ENCODE measurements at regions not wholly inside any gene's neighbourhood (a gene's known extent, or its start where the extent isn't known, plus 50 kb on each side); places are given as distances from the start of the nearest gene placed in this dataset.

DNA sequence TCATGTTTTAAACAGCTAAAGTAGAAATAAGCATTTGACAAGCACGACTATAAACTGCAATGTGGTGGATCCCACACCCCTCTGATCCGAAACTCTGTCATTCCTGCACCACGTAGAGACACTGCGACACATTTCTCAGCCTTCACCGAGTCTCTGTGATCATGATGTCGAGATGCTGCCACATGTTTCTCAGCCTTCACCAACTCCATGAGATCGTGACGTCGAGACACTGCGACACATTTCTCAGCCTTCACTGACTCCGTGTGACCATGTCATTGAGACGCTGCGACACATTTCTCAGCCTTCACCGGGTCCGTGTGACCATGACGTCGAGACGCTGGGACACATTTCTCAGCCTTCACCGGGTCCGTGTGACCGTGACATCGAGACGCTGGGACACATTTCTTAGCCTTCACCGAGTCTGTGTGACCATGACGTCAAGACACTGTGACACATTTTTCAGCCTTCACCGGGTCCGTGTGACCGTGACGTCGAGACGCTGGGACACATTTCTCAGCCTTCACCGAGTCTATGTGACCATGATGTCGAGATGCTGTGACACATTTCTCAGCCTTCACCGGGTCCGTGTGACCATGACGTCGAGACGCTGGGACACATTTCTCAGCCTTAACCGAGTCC lies 143.0 kb downstream of the TTLL2 start:
- Histone ChIP-seq H3K27me3 (ENCODE audit: control insufficient read depth, insufficient read depth, low read length) (no peaks in the 10 kb centered on the region), H3K36me3 (ENCODE audit: control insufficient read depth, insufficient read depth, low read length) (no peaks in the 10 kb centered on the region), H3K4me3 (ENCODE audit: low read depth, low read length) (no peak overlapping the region)
- no peak for DNase-seq (ENCODE audit: low read depth)
- ChIA-PET CTCF (no interaction called here), POLR2A (no interaction called here)
- TF ChIP-seq, protein P1, sequence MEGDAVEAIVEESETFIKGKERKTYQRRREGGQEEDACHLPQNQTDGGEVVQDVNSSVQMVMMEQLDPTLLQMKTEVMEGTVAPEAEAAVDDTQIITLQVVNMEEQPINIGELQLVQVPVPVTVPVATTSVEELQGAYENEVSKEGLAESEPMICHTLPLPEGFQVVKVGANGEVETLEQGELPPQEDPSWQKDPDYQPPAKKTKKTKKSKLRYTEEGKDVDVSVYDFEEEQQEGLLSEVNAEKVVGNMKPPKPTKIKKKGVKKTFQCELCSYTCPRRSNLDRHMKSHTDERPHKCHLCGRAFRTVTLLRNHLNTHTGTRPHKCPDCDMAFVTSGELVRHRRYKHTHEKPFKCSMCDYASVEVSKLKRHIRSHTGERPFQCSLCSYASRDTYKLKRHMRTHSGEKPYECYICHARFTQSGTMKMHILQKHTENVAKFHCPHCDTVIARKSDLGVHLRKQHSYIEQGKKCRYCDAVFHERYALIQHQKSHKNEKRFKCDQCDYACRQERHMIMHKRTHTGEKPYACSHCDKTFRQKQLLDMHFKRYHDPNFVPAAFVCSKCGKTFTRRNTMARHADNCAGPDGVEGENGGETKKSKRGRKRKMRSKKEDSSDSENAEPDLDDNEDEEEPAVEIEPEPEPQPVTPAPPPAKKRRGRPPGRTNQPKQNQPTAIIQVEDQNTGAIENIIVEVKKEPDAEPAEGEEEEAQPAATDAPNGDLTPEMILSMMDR (IDR thresholded peaks at IDR 0.05; ENCODE audit: insufficient read depth, low read depth, low read length) = no peak

DNA sequence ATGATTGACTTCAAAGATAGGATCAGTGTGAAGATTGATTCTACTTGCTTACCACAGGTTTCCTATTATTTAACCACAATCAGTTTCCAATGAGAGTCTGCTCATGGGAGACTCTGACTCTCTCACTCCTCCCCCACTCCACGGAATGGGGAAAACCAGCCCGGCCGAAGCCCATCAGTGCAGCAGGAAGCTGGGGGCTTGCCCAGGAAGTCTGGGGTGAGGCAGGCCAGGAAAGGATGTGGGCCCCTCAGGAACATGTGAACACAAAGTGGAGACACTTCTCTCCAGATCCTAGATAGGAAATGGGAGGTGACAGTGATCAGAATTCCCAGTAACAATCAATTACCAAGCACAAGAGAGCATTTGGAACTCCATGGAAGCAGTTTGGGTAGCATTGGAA lies 144.2 kb downstream of the TTLL2 start:
- TF ChIP-seq, protein P1 (IDR thresholded peaks at IDR 0.05; ENCODE audit: insufficient read depth, low read depth, low read length) = no peak
- ChIA-PET CTCF (no interaction called here), POLR2A (no interaction called here)
- DNase-seq (ENCODE audit: low read depth) = no peak
- Histone ChIP-seq H3K36me3 (ENCODE audit: control insufficient read depth, insufficient read depth, low read length) (no peaks in the 10 kb centered on the region), H3K4me3 (ENCODE audit: low read depth, low read length) (no peak overlapping the region), H3K27me3 (ENCODE audit: control insufficient read depth, insufficient read depth, low read length) (no peaks in the 10 kb centered on the region)

DNA sequence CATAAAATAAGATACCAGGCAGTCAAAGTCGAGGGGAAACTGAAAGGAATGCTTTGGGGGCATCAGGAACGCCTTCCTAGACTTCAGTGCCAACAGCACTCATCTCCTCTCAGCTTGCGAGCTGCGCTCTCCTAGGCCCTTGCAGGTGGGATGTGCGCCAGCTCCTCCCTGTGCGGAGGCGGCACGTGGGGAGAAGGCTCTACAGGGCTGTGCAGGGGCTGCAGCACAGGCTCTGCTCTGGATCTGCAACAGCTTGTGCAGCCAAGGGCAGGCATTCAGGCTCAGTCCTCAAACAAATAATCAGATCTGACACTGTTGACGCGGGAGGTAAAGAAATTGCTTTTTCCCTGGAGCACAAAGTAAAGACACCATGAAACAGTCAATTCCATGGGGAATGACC lies 144.8 kb downstream of the TTLL2 start:
- H3K4me3 ChIP-seq (ENCODE audit: low read depth, low read length) = no peak overlapping the region
- ChIA-PET CTCF (no interaction called here), POLR2A (no interaction called here)
- no peaks in the 10 kb centered on the region for H3K27me3 ChIP-seq (ENCODE audit: control insufficient read depth, insufficient read depth, low read length)
- TF ChIP-seq, protein P1 (IDR thresholded peaks at IDR 0.05; ENCODE audit: insufficient read depth, low read depth, low read length) = no peak
- no peaks in the 10 kb centered on the region for H3K36me3 ChIP-seq (ENCODE audit: control insufficient read depth, insufficient read depth, low read length)
- DNase-seq (ENCODE audit: low read depth) = no peak

DNA sequence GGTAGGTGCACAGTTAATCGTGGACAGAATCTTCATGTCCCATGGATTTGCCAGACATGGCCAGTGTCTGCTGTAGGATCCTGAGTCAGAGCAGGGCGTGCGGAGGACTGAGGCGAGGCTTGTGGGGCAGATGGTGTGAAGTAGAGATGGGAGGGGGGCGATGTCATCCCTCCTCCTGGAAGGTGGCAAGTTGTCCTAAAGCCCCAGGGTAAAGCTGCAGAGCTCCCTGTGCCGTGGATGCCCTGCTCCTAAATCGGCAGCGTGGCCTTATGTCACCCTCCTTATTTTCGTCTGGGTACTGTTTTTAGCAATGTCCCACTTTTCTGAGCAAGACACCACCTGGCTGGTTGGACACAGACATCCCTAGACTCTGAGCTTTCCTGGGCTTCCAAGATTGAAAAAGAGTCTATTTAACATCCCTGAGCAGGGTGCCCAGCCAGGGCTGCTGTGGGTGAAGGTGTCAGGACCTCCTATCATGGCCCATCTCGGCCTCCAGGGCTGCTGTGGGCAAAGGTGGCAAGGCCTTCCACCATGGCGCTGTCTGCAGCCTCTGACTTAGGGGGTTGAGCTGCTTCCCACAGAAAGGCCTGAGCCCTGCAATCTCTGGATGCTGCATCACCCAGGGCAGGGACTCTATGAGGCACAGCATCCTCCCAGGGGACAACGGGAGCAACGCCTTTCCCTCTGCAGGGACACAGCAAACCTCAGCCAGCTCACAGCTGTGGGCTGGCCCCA lies 145.4 kb downstream of the TTLL2 start:
- no peak for DNase-seq (ENCODE audit: low read depth)
- no peaks in the 10 kb centered on the region for H3K27me3 ChIP-seq (ENCODE audit: control insufficient read depth, insufficient read depth, low read length)
- no peaks in the 10 kb centered on the region for H3K36me3 ChIP-seq (ENCODE audit: control insufficient read depth, insufficient read depth, low read length)
- no peak overlapping the region for H3K4me3 ChIP-seq (ENCODE audit: low read depth, low read length)
- TF ChIP-seq, protein P1 (IDR thresholded peaks at IDR 0.05; ENCODE audit: insufficient read depth, low read depth, low read length) = no peak
- ChIA-PET POLR2A (no interaction called here), CTCF (no interaction called here)

DNA sequence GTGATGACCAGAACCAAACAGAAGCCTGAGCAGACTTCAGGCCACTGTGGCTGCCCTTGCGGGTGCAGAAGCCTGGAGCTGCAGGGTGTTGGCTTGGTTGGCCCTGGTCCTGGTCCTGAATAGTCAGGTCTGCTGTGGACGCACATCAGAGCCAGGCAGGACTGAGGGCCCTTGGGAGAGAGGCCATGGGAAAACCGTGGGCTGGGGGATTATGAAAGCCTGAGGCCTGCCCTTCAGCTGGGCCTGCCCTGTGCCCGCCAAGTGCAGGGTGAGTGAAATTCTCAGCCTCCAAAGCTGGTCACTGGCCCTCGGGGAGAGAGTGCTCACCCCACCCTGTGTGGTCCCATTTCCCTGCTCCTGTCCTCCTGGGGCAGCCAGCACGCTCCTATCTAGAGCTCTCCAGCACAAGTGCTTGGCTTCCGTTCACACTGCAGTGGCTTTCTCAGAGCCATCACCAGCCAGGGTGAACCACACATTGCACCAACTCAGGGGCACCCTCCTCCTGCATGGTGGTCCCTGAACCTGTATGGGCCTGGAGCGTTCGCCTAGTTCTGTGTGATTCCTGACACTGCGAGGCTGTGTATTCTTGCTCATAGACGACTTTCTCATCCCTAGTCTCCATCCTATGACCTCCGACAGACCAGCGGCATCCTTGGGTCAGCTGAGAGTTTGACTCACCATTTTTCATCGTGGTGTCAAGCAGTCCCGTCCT lies 146.1 kb downstream of the TTLL2 start:
- POLR2A ChIA-PET = no interaction called here
- H3K27me3 ChIP-seq (ENCODE audit: control insufficient read depth, insufficient read depth, low read length) = no peaks in the 10 kb centered on the region
- TF ChIP-seq, protein P1 (IDR thresholded peaks at IDR 0.05; ENCODE audit: insufficient read depth, low read depth, low read length) = no peak
- H3K4me3 ChIP-seq (ENCODE audit: low read depth, low read length) = no peak overlapping the region
- CTCF ChIA-PET = no interaction called here
- no peak for DNase-seq (ENCODE audit: low read depth)
- H3K36me3 ChIP-seq (ENCODE audit: control insufficient read depth, insufficient read depth, low read length) = no peaks in the 10 kb centered on the region
